NB4 (cell line): ENCODE measurements at regions not wholly inside any gene's neighbourhood (a gene's known extent, or its start where the extent isn't known, plus 50 kb on each side); places are given as distances from the start of the nearest gene placed in this dataset.

ENCODE experiments used
- DNase-seq: peaks from one replicate; pipeline ENCODE4 v3.0.0; 2010; ENCODE audit warnings: low read depth
- H3K4me3 ChIP-seq: one replicate; pipeline ENCODE4 v1.5.1; 2011; ENCODE audit warnings: mild to moderate bottlenecking, low read depth, low read length, moderate library complexity
- CTCF ChIP-seq: IDR thresholded peaks from one replicate; pipeline ENCODE4 v1.5.1; 2012; ENCODE audit warnings: low read depth, low read length
- MAX ChIP-seq: IDR thresholded peaks from 2 replicates; pipeline ENCODE4 v1.6.1; 2011; ENCODE audit warnings: low read depth, low read length
- MYC ChIP-seq: IDR thresholded peaks from 2 replicates; pipeline ENCODE4 v1.6.1; 2011; ENCODE audit warnings: low read depth, low read length
- POLR2A ChIP-seq: IDR thresholded peaks from 2 replicates; pipeline ENCODE4 v1.6.1; 2011; ENCODE audit warnings: mild to moderate bottlenecking; ENCODE audit not compliant: insufficient read length; ENCODE audit errors: extremely low read depth

DNA sequence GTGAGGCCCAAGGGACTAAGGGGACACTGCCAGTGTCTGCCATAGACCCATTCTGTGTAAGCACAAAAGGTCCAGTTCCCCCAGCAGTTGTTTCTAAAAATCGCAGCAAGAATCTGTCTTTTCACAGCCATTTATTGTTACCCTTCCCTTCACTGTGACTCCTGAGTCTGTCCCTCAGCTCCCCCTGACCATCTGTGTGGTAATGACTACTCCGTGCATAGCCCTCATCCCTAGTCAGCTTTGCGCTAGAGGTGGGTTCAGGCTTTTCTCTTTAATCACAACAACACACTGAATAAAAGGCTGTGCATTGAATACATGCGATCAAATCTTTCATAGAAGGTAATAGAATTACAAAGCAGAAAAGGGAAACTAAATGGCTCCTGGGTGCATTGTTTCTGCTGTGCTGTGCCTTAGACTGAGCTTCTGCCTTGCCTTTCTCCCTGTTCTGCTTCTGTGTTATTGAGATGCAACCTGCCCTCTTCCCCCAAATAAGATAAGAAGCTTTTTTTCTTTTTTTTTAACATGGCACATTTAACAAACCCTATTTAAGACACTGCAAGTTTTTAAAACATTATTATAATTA, 836.0 kb upstream of the CDH2 start:
- no peak for TF ChIP-seq CTCF
- no peak for TF ChIP-seq POLR2A
- TF ChIP-seq MAX, result no peak
- no peak for TF ChIP-seq MYC
- DNase-seq, result no peak
- H3K4me3 ChIP-seq, result no peak overlapping the region

GRCh38 chr18:29012364-29012763, 835.4 kb upstream of the CDH2 start:
- H3K4me3 ChIP-seq, result no peak overlapping the region
- TF ChIP-seq MAX, result no peak
- no peak for TF ChIP-seq CTCF
- no peak for TF ChIP-seq MYC
- TF ChIP-seq POLR2A, result no peak
- no peak for DNase-seq

GRCh38 chr18:29009250-29009803, 832.4 kb upstream of the CDH2 start:
- no peak overlapping the region for H3K4me3 ChIP-seq
- DNase-seq, result no peak
- no peak for TF ChIP-seq MAX
- TF ChIP-seq POLR2A, result no peak
- TF ChIP-seq CTCF, result no peak
- TF ChIP-seq MYC, result no peak

DNA sequence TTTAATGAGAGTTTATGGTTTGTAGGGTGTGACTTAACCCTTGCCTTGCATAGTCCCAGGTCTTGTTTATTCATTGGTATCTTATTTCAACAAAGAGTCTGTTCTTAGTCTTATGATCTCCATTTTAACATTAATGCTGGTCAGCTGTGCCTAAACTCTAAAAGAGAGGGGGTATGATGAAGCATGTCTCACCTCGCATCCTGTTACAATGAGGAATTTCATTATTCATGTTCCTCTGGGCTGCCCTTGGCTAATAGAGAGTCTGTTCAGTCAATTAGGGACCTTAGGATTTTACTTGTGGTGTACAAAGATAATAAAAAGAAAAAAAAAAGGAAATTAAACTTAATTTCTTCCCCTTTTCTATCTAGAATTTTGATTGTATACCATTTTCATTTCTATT, 831.9 kb upstream of the CDH2 start:
- no peak for TF ChIP-seq MYC
- TF ChIP-seq CTCF, result no peak
- TF ChIP-seq POLR2A, result no peak
- TF ChIP-seq MAX, result no peak
- no peak overlapping the region for H3K4me3 ChIP-seq
- no peak for DNase-seq

DNA sequence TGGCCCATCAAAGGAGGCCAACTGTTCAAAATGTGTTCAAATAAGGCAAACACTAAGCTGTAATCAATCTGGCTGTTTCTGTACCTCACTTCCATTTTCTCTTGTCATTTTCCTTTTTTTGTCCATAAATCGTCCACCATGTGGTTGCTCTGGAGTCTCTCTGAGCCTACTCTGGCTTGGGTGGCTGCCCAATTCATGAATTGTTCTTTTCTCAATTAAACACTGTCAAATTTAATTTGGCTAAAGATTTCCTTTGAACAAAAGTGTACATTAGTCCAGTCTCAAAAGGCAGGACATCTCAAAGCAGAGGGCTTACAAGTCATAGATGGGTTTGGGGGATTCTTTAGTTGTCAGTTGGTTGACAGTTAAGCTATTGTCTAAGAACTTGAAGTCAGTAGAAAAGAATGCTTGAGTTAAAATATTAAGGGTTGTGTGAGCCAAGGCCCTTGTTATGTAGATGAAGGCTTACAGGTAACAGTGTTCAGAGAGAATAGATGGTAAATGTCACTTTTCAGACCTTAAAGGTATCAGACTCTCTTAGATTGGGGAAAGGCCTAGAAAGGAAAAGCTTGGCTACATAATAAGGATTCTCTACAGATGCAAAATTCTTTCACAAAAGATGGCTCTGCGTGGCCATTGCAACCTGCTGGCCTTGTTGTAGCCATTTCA, 831.2 kb upstream of the CDH2 start:
- TF ChIP-seq MYC (no peak), CTCF (no peak), POLR2A (no peak), MAX (no peak)
- DNase-seq, result no peak
- no peak overlapping the region for H3K4me3 ChIP-seq
